ENCODE measurements at regions not wholly inside any gene's neighbourhood (a gene's known extent, or its start where the extent isn't known, plus 50 kb on each side); places are given as distances from the start of the nearest gene placed in this dataset.

GRCh38 chr21:26404288-26404687, 168.8 kb downstream of the CYYR1 start:
- Histone ChIP-seq H4K20me1 (ENCODE audit: low read depth, low read length) (no peaks in the 10 kb centered on the region), H3K27ac (ENCODE audit: low read depth, low read length) (no peak overlapping the region), H3K4me2 (ENCODE audit: low read depth, low read length, poor library complexity, severe bottlenecking) (no peak overlapping the region), H3K79me2 (ENCODE audit: insufficient read depth, low read length) (no peaks in the 10 kb centered on the region), H3K9me2 (replicated peaks; ENCODE audit: insufficient read depth, low read length) (no peaks in the 10 kb centered on the region), H3K27me3 (ENCODE audit: low read length) (no peaks in the 10 kb centered on the region), H3K4me3 (ENCODE audit: insufficient read depth, low read length, poor library complexity, severe bottlenecking) (no peak overlapping the region), H3K36me3 (ENCODE audit: low read length) (no peaks in the 10 kb centered on the region), H3K9me3 (ENCODE audit: insufficient read depth, low read length) (no peaks in the 10 kb centered on the region), H3K9ac (ENCODE audit: low read length) (no peak overlapping the region), H2AFZ (ENCODE audit: low read depth, low read length, severe bottlenecking) (no peak overlapping the region), H3F3A (ENCODE audit: insufficient read depth) (no peaks in the 10 kb centered on the region)
- TF ChIP-seq EZH2phosphoT487 (conservative IDR thresholded peaks at IDR 0.05; ENCODE audit: low read length) (no peak), CTCF (IDR thresholded peaks at IDR 0.05; ENCODE audit: insufficient read depth, low read length, poor library complexity, severe bottlenecking) (no peak)

DNA sequence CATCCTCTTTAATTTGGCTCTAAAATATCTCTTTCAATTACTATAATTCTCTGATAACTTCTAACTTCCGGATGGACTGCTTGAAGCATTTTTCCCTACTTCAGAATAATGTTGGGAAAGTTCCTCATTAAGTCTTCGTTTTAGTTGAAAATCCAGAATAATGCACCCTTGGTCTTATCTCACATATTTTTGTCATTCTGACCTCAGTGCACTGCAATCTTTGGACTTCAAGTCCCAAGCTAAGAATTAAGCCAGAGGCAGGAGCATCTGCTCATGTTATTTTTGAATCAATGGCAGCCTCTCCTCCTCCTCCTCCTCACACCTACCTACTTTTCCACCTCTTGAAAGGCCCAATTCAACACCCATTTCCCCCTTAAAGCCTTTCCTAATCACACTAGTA, 169.8 kb downstream of the CYYR1 start:
- Histone ChIP-seq H4K20me1 (ENCODE audit: low read depth, low read length) (no peaks in the 10 kb centered on the region), H3K4me3 (ENCODE audit: insufficient read depth, low read length, poor library complexity, severe bottlenecking) (no peak overlapping the region), H3K27ac (ENCODE audit: low read depth, low read length) (no peak overlapping the region), H3K36me3 (ENCODE audit: low read length) (no peaks in the 10 kb centered on the region), H3K9ac (ENCODE audit: low read length) (no peak overlapping the region), H3K9me3 (ENCODE audit: insufficient read depth, low read length) (no peaks in the 10 kb centered on the region), H2AFZ (ENCODE audit: low read depth, low read length, severe bottlenecking) (no peak overlapping the region), H3K79me2 (ENCODE audit: insufficient read depth, low read length) (no peaks in the 10 kb centered on the region), H3F3A (ENCODE audit: insufficient read depth) (no peaks in the 10 kb centered on the region), H3K27me3 (ENCODE audit: low read length) (no peaks in the 10 kb centered on the region), H3K9me2 (replicated peaks; ENCODE audit: insufficient read depth, low read length) (no peaks in the 10 kb centered on the region), H3K4me2 (ENCODE audit: low read depth, low read length, poor library complexity, severe bottlenecking) (no peak overlapping the region)
- TF ChIP-seq EZH2phosphoT487 (conservative IDR thresholded peaks at IDR 0.05; ENCODE audit: low read length) (no peak), CTCF (IDR thresholded peaks at IDR 0.05; ENCODE audit: insufficient read depth, low read length, poor library complexity, severe bottlenecking) (no peak)

GRCh38 chr21:26397545-26397944, 175.5 kb downstream of the CYYR1 start:
- no peak for TF ChIP-seq CTCF (IDR thresholded peaks at IDR 0.05; ENCODE audit: insufficient read depth, low read length, poor library complexity, severe bottlenecking)
- Histone ChIP-seq H2AFZ (ENCODE audit: low read depth, low read length, severe bottlenecking) (no peak overlapping the region), H3K79me2 (ENCODE audit: insufficient read depth, low read length) (no peaks in the 10 kb centered on the region), H3K4me3 (ENCODE audit: insufficient read depth, low read length, poor library complexity, severe bottlenecking) (no peak overlapping the region), H3K9me3 (ENCODE audit: insufficient read depth, low read length) (no peaks in the 10 kb centered on the region), H3K36me3 (ENCODE audit: low read length) (no peaks in the 10 kb centered on the region), H3F3A (ENCODE audit: insufficient read depth) (no peaks in the 10 kb centered on the region), H3K9ac (ENCODE audit: low read length) (no peak overlapping the region), H4K20me1 (ENCODE audit: low read depth, low read length) (no peaks in the 10 kb centered on the region), H3K27me3 (ENCODE audit: low read length) (no peaks in the 10 kb centered on the region), H3K27ac (ENCODE audit: low read depth, low read length) (no peak overlapping the region), H3K4me2 (ENCODE audit: low read depth, low read length, poor library complexity, severe bottlenecking) (no peak overlapping the region), H3K9me2 (replicated peaks; ENCODE audit: insufficient read depth, low read length) (no peaks in the 10 kb centered on the region)

GRCh38 chr21:26394341-26394740, 178.7 kb downstream of the CYYR1 start:
- H4K20me1 ChIP-seq (ENCODE audit: low read depth, low read length), result no peaks in the 10 kb centered on the region
- H3F3A ChIP-seq (ENCODE audit: insufficient read depth), result no peaks in the 10 kb centered on the region
- H3K9ac ChIP-seq (ENCODE audit: low read length), result no peak overlapping the region
- no peak overlapping the region for H3K4me3 ChIP-seq (ENCODE audit: insufficient read depth, low read length, poor library complexity, severe bottlenecking)
- no peaks in the 10 kb centered on the region for H3K79me2 ChIP-seq (ENCODE audit: insufficient read depth, low read length)
- no peaks in the 10 kb centered on the region for H3K27me3 ChIP-seq (ENCODE audit: low read length)
- no peak overlapping the region for H3K27ac ChIP-seq (ENCODE audit: low read depth, low read length)
- no peaks in the 10 kb centered on the region for H3K9me3 ChIP-seq (ENCODE audit: insufficient read depth, low read length)
- H2AFZ ChIP-seq (ENCODE audit: low read depth, low read length, severe bottlenecking), result no peak overlapping the region
- no peaks in the 10 kb centered on the region for H3K9me2 ChIP-seq (replicated peaks; ENCODE audit: insufficient read depth, low read length)
- TF ChIP-seq EZH2phosphoT487 (conservative IDR thresholded peaks at IDR 0.05; ENCODE audit: low read length) (no peak), CTCF (IDR thresholded peaks at IDR 0.05; ENCODE audit: insufficient read depth, low read length, poor library complexity, severe bottlenecking) (no peak)
- no peak overlapping the region for H3K4me2 ChIP-seq (ENCODE audit: low read depth, low read length, poor library complexity, severe bottlenecking)
- no peaks in the 10 kb centered on the region for H3K36me3 ChIP-seq (ENCODE audit: low read length)
